Pons (tissue), 1 donor: ENCODE measurements at regions not wholly inside any gene's neighbourhood (a gene's known extent, or its start where the extent isn't known, plus 50 kb on each side); places are given as distances from the start of the nearest gene placed in this dataset.
"Not testable (repeated sequence)": the region's sequence is repeated elsewhere in the genome, so short reads cannot be mapped to it uniquely, and the experiment has no call there.

Experiments
- DNase-seq: peaks from one replicate; pipeline ENCODE4 v3.0.0-alpha.2; 2016; ENCODE audit warnings: low spot score

DNA sequence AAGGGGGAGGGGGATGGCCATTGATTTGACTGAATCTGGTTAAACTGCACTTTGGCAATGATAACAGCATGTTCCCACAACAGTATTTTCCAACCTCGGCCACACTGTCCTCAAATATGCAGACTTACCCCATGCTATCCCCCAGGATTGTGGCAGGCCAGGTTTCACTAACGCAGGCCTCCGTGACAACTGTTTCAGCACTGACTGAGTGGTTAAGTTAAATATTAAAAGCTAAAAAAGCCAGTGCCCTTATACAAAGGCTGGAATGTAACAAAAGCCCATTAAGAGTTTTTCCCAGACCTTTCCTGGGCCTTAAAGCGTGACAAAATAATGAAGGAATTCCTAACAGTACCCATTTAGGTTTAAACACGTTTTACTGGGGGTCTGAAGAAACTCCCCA is 202.9 kb downstream of the USP25 start:
- DNase-seq: no peak

DNA sequence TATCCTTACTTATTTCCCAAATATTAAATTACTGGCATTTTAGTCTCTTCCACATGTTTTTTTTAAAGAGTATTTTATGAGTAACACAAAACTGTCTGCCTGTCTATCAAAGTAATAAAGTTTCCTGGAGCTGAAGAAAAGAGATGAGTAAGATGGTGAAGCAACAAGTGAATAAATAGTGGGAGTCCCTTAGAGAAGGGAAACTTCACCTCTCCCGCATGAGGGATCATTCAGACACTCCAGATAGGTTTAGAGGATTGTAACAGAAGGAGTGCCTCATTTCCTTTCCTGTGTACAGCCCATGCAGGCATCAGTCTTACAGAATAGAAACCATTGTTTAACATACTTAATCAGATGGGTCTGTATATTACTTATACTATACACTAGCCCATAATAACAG is 205.7 kb downstream of the USP25 start:
- DNase-seq: no peak

DNA sequence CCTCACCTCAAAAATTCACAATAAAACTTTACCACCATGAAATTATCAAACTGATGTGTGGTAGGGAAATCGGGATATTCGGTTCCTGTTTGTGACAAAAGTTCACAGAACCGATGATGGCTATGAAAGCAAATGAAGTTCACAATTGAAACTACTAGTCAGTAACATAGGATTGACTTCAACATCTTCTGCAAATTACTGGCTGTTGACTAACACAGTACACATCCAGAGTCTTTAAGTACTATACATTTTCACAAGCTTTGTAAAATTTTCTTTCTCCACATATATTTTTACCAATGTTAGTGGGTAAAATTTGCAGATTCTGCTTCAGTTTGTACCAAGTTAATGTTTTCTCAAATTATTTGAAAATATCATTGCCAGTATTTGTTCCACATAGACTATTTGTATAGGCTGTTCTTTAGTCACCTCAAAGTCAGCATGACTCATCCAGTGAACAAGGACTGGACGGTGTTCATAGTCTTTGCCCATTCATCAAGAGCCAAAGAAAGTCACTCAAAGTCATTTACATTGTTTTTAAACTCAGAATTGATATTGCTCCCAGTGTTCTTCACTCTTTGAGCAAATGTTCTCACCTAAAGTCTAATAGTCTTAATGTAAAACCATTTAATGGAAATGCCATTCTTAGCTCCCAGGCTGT is 213.4 kb downstream of the USP25 start:
- DNase-seq: no peak

DNA sequence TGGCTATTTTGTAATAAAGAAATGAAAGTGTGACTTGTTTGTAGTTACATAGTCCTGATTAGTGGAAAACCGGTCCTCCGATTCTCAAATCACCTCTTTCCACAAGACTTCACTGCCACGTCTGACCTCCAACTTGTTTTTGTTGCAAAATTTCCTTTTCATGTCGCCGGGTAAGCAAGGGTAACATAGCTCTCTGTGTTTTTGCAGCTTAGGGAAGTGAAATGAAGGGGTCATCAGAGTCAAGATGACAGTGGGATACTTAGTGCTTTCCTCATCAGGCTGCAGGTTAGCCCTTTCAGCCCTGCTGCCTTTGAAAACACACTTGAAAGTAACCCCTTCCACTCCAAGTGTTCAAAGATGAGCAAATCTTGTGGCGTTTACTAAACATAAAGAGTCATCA is 217.9 kb downstream of the USP25 start:
- DNase-seq: no peak

GRCh38 chr21:15953551-15954116 is 223.9 kb downstream of the USP25 start:
- no peak for DNase-seq

DNA sequence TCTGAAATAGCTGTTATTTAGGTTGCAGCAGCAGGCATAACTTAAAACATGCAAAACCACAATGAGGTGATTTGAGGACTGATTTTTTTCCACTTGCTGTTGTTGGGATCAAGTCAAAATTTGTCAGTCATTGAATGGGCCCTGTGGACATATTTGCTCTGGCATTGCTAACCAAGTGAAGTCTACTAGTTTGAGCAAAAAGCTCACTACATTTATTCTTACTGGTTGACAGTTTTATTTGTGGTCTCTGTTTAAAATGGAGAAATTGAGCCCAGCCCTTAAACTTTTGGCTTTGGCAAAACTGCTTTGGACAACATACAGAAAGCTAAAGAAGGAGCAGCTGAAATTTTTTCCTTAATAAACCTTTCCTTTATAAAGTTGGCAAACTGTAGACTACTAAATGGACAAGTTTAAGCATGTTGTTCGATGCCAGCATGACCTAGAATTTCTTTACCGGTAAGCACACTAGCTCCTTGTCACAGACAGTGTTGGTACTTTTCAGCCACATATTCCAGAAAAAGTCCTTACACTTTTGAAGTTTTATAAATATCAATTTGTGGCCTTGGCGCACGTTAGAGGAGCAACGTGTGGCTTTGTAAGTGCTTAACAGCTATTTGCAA is 234.6 kb downstream of the USP25 start:
- no peak for DNase-seq

DNA sequence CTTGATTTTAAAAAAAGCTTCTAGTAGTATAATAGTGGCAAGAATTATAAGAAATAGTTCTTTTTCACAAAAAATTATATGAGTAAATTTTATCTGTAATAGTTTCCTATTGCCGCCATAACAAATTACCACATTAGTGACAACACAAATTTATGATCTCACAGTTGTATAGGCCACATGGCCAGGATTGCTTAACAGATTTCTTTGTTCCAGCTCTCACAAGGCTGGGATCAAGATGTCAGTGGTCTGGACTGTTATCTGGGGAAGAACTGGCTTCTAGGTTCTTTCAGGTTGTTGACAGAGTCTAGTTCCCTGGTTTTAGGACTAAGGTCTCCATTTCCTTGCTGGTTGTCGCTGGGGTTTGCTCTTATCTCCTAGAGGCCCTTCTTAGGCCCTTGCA is 236.4 kb downstream of the USP25 start:
- no peak for DNase-seq

- no peak for DNase-seq
Observed at GRCh38 chr21:15966651-15967050, 236.9 kb downstream of the USP25 start.

DNA sequence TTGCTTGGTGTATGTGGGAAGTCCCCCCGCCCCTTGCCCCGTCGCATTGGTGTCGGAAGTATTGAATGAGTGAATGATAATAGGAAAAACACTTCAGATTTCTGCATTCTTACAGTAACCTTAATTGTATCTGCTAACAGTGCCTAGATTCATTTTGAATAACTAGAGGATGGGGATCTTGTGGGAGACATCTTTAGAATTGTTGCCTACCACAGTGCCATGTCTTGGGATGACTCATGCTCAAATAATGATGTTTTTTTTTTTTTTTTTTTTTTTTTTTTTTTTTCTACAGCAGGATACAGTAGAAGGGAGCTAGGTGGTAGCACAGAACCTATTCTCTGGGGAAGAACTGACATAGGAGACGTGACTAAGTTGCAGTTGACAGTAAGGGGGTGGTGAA is 237.9 kb downstream of the USP25 start:
- DNase-seq: no peak

DNA sequence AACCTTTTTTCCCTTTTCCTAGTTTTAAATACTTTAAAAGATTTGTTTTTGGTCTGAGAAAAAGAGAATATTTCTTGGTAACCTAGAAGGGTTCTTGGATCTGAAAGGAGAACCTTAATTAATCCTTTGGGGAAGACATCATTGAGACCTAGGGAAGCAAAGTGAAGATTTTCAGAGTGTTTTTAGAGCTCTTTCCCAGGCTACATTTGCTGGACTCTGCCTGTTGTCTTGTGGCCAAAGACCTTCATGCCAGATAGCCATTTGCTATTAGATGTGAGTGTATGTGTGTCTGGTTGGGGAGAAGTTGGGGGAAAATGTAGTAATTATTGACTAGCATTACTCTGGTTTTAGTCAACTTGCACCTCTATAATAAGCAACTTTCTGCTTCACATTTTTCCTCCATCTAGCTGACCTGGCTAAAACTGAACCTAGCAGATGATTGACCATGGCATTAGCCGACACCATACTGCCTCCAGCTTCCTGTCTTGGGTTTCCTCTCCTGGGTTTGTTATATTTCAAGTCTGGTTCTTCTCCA is 239.1 kb downstream of the USP25 start:
- no peak for DNase-seq

GRCh38 chr21:15976807-15977206 is 247.0 kb downstream of the USP25 start:
- DNase-seq: no peak

DNA sequence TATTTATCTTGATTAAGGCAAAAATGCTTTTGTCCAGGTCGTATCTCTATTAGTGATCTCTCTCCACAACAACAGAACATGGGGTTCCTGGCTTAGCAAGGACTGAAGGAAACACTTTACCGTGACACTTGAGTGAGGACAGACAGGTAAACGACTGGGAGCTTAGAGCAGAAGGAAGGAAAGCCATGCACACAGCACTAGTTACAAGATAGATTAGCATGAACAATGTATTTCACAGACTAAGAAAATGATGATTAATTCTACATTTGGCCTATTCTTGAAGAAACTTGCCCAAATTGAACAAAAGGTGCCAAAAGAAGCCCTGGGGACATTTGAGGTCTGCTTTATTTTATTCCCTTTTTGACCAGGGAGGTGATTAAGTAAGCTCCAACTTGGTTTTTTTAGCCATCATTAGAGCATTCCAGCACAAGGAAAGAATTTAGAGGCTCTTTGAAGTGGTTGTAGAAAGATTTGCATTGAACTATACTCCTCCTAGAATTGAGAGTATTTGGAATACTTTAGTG is 248.5 kb downstream of the USP25 start:
- DNase-seq: no peak

GRCh38 chr21:15979493-15979892 is 249.7 kb downstream of the USP25 start:
- not testable (repeated sequence) for DNase-seq

GRCh38 chr21:15986277-15986676 is 256.5 kb downstream of the USP25 start:
- no peak for DNase-seq

GRCh38 chr21:15992171-15992570 is 262.4 kb downstream of the USP25 start:
- DNase-seq: no peak

DNA sequence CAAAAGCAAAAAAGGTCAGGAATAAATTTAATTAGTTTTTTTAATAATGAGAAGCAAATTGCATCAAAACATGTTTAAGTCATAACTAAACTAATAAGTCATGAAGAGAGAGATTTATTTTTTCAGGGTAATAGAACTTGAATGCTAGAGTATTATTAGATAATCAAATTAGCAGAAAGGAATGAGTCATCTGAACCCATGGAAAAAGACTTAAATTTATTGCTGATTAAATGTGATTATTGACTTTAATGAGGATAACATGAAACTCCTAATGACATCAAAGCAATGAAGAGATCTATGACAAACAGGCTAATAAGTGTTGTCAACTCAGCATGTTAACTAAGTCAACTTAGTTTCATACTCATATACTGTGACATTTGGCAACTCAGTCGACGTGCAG is 264.2 kb downstream of the USP25 start:
- DNase-seq: no peak

DNA sequence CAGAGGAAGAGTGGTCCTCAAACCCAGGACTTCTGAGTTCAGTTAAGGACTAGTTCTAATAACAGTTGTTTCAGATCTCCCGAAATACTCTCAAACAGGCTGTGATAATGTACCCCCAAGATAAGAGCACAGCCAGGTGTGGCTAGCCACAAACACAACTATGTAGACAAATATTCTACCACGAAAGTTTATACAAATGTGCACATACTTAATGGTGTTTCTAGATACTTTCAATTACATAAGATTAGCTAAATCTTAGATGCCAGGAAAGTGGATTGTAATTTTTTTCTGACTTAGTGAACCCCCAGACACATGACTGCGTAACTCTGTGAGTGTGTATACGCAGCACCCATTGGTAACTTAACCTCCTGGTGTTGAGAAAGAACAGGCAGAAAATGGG is 270.0 kb downstream of the USP25 start:
- DNase-seq: no peak

- DNase-seq: peak; percentile 53
Observed at GRCh38 chr21:16002874-16003466, 273.2 kb downstream of the USP25 start.

DNA sequence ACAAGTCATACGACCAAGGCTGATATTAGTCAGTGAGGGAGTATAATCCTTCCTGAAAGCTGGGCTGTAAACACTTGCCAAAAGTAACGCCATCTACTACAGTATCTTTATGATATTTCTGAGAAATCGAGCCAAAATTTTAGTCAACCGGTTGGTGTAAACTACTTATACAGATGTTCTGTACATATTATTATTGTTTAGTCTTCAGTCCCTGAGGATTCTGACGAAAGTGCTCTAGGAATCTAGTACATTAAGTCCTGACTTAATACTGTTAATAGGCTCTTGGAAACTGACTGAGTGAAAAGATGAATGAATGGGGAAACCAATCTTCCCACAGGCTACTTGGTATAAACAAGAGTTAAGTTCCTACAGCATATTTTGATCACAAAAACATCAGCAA is 274.3 kb downstream of the USP25 start:
- DNase-seq: no peak

GRCh38 chr21:16004523-16004922 is 274.7 kb downstream of the USP25 start:
- DNase-seq: no peak

DNA sequence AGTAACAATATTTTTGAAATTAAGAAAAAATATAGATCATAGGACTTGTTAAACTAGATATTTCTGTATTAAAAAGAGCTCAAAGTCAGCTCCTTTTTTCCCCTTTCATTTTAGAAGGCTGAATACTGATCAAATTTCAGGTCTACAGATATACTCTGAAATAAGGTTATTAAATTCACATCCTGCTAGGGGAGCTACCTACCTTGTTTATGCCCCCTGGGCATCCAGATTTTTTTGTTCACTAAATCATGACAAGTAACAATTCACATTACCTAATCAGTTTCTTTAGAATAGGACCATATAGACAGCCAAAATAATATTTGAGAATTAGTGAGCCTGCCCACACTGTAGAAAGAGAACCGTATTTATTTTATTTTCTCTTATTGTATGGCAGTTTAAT is 276.2 kb downstream of the USP25 start:
- DNase-seq: no peak

- DNase-seq: no peak
Observed at GRCh38 chr21:16007943-16008342, 278.2 kb downstream of the USP25 start.

GRCh38 chr21:16011719-16012118 is 281.9 kb downstream of the USP25 start:
- no peak for DNase-seq
